GM18867 (cell line): ENCODE measurements at regions not wholly inside any gene's neighbourhood (a gene's known extent, or its start where the extent isn't known, plus 50 kb on each side); places are given as distances from the start of the nearest gene placed in this dataset.

Source experiments
- ATAC-seq: cut with Tn5 transposase; IDR thresholded peaks from one replicate; pipeline ENCODE4 v1.9.1; 2021; ENCODE audit warnings: mild to moderate bottlenecking, moderate library complexity; ENCODE audit not compliant: unreplicated experiment

DNA sequence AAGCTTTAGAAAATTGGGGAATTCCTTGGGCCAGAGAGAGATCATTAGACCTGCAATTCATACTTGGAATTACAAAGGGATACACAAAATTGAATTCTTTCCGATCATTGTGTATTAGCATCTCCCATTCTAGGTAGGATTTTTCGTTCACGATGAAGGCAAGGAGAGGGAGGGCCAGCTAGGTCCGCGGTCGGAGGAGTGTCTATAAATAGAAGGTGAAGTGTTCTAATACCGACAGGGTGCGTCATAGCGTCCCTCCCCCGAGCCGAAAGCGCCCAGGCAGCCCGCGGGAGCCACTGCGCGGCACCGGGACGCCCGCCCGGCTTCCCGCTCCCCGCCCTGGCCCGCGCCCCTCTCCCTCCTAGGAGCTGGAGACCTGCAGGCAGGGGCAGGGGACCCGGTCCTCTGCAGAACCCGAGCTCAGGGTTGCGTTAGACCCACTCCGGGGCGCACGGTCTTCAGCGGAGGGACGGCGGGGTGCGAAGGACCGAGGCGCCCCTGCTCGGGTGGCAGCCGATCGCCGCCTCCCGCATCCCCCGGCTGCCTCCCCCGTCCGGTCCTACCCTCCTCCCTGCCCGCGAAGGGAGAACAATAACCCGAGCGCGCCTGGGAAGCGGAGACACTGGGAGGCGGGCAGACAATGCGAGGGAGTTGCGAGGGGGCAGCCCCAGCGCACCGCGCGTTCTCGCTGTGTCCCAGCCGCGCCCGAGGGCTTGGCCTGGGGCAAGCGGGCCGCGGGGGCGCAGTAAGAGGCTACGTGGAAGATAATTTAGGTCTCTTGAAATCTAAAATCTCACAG lies 114.2 kb upstream of the SERTAD2 start:
- ATAC-seq: peak; percentile 84

DNA sequence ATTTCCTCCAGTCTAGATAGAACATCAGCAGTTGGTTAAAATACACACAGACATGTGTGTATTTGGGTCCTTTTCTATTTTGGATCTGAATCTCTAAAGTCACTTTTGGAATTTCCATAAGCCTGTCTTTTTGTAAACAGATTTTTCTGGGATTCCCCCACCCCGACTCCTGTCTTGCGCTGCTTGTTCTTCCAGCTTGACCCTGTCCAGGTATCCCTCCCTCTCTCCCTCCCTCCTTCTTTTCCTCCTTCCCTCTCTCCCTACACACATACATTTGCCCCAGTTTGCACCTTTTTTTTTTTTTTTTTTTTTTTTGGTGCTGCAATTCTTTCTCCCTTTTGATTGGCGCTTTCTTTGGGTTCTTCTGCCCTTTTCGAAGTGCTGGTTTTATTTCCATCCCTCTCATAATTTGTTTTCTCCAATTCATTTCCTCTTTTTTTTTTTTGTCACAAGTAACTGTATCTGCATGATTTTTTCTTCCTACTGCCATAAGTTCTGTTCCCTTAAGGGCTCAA lies 114.8 kb upstream of the SERTAD2 start:
- ATAC-seq: no peak

DNA sequence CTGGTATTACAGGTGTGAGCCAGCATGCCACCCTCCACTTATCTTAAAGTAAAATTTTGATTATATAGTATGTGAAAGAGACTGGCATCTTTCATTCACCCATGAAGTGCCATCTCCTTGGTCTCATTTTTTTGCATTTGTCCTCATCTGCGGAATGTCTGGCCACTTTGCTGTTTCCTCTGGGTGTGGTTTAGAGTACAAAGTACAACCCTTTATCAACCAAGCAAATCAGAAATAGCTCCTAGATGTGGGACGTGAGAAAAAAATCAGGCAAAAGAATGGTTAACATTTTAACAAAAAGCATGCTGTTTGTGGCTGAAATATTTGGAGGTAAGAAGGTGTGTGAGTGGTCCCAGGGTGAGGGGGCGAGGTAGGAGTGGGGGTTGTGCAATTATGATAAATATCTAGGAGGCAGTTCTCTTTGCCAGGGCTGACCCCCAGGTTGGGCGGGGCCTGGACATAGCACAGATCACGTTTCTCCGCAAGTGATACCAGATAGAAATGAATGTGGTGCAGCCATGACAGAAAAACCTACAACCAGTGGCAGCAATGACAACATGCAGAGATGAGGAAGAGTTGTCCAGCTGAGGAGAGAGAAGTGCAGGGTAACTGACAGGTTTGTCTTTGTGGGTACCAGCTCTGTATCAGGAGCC lies 115.8 kb upstream of the SERTAD2 start:
- no peak for ATAC-seq

DNA sequence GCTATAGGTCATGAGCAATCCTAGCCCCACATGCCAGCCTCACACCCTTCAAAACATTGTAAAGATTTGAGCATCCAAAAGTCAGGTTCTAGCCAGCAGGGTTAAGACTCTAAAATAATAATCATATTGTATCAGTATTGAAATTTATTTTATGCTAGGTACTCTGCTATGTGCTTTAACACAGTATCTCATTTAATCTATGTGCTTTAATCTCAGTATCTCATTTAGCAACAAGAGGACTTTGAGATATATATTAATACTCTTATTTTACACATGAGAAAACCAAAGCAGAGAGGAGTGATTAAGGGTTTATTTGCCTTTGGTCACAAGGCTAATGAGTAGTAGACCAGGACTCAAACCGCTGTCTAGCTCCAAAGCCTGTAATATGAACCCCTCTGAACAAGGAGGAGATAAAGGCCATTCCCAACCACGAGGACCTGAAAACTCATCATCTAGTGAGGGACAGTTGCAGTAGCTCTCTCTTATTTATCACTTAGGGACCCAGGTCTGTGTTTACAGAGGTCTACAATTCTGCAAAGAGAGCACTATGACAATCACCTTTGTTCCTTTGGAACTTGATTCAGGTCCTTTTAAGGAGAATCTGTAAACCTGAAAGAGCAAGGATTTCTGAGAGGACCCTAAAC lies 116.5 kb upstream of the SERTAD2 start:
- no peak for ATAC-seq

DNA sequence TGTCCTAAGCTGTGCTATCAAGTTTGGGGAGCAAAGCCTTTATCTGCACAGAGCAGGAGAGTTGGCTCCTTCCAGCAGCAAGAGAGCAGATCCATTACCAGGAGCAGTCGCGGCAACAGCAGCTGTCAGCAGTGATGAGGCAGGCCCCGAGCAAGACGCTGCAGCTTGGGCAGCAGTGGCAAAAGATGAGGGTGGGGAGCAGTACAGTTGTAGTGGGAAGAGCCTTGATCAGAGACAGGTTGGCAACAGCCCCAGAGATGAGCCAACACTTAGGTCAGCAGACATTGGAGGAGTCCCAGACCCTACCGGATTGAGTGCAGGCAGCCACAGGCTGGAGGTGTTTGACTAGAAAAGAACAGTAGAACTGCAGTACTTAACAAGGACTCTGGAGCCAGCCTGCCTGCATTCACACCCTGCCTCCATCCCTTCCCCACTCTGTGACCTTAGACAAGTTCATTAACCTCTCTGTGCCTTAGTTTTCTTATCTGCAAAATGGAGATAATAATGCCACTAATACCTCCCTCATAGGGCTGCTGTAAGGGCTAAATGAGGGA lies 117.1 kb upstream of the SERTAD2 start:
- ATAC-seq: no peak

DNA sequence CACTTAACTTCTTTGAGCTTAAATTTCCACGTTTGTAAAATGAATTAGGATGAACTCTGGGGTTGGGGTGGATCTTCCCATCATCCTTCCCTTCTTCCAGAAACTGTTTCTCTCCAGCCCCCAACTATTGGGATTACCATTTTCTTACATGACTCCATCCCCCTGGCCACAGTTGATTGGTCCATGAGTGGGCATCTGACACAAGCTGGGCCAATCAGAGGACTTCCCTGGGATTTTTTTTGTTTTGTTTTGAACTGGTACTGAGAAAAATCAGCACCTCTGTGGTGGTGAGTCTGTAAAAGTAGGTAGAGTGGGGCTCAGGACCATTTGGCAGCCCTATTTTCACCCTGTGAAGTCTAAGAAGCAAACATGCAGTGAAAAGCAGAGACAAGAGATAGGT lies 118.0 kb upstream of the SERTAD2 start:
- no peak for ATAC-seq

DNA sequence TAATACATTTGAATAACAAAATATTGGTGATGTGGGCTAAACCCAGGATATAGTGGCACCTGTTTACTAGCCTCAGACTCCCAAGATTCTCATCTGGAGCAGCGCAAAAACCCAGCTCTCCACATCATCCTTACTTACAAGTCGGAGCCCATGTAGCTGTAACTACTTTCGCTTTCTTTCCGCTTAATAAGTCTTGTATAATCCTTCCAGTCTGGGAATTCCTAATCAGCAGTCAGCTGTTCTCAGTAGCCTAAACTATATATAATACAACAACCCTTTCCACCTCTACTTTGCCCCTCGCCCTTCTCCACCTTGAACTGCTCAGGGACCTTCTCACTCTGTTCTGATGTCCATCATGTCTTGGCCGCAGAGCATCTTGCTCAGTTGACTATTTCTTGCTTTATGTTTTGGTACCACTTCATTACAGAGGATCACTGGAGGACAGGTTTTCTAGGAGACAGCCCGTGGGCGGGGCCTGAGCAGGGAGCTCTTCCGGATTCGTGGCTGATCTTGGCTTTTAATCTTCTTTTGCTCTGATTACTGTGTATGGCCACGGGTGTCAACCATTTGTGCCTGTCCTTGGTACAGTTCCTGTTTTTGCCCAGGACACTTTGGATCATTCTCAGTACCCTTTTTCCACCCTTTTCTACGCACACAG lies 119.9 kb upstream of the SERTAD2 start:
- ATAC-seq: no peak

DNA sequence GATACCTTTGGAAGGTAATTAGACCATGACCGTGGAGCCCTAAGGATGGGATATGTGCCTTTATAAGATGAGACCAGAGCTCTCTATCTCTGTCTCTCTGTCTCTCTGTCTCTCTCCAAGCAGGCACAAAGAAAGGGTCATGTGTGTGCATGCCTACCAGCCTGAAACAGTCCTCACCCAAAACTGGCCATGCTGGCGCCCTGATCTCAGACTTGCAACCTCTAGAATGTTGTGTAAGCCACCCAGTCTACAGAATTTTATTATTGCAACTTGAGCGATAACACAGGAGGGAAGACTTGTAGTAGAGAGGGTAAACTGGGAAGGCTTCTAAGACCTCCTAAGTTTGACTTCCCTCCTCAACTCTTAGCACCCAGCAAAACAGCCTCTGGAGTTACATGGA lies 124.1 kb upstream of the SERTAD2 start:
- no peak for ATAC-seq

DNA sequence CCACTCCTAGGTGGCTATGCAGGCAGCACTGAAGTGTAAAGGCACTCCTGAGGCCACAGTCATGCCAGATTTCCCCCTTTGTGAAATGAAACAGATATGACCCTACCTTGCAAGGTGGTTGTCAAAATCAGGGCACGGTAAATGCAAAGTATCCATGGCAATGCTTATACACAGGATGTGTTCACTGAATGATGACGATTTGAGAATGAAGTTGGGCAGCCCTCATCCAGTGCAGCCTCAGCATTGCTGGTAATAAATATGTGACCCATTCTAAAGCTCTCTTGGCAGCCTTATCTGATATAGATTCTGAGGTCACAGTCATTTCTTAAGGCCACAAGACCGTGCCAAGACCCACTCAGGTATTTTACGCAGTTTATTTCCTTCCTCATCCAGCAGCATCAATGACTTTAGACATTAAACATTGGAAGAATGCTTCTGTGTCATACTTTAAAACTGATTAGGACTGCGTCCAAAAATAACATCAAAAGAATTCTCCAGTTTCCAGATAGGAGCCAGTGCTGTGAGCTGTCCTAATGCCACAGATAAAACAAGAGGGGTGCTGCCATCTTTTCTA lies 125.5 kb upstream of the SERTAD2 start:
- no peak for ATAC-seq

DNA sequence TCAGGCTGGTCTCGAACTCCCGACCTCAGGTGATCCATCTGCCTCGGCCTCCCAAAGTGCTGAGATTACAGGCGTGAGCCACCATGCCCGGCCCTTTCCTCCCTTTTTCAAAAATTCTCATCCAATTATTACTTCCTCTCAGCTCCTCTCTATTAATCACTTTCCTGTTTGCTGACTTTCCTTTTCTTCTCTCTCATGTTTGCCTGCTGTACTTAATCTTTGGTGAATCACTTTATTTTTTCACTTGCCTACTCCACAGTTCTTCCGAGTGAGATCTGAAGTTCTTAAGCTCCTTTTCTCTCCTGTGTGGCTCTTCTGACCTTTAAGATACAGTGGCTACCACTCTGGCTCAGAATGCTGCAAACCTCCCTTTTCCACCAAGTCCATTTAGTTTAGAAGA lies 126.3 kb upstream of the SERTAD2 start:
- ATAC-seq: no peak

DNA sequence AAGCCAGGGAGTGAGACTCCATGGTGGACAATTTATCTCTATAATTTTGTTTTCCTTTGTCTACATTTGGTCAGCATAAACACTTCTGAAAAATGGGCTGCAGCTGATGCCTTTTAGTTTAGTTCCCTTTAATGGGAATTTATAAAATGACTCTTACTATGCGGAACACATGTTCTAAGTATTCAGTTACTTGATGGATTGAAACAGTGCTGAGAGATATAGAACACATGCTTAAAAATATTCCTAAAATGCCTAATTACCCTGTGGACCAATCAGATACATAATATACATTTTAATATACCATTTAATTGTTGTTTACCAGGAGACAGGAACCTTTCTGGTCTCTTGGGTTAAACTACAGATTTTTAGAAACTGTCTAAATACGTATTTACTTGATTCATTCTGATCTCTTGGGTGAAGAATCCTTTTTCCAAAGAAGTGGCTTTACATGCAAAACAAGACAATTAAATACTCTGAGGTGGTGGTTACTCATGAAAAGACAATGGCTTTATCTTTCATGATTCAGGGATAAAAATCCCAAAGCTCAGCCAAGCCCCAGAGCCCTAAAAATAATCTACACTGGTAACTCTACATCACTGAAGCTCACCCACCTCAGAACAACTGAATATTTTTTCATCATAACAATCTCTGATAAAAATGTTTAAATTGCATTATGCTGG lies 128.1 kb upstream of the SERTAD2 start:
- ATAC-seq: no peak

DNA sequence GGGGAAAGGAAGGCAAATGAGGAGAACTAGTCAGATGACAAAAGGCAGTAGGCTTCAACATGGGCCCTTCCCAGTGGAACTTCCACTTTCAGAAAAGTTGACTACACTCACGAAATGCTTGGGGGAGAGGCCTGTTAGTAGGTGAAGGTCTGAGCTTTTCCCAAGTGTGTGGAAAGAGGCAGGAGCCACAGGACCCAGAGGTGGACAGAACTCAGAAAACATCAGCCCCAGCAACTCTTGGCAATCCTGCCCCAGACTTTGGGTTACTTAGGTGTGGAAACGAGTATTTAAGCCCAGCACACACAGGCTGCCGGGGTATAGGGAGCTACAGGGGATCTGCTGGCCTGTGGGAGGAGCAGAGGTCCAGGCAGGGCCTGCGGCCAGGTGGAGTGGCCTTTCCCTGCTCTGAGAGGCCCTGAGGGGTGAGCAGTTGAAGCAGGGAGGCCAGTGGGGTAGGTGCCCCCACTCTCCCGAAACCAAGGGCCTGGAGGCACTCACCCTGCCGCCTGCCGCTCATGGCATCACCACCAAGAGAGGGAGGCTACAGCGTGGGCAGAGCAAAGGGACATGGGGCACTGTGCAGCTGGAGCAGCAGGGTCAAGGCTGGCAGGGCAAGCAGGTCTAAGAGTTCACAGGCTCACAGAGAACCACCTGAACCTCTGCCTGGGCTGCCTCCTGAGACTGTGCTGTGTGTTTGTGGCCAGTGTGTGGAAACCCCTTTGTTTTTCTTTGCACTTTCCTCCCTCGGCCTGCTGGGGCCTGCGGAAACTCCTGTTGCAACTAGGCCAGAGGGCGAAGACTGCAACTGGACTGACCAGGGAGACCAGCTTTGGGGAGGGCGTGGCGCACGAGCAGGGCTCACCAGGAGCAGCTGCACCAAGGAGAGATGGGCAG lies 130.7 kb upstream of the SERTAD2 start:
- no peak for ATAC-seq

DNA sequence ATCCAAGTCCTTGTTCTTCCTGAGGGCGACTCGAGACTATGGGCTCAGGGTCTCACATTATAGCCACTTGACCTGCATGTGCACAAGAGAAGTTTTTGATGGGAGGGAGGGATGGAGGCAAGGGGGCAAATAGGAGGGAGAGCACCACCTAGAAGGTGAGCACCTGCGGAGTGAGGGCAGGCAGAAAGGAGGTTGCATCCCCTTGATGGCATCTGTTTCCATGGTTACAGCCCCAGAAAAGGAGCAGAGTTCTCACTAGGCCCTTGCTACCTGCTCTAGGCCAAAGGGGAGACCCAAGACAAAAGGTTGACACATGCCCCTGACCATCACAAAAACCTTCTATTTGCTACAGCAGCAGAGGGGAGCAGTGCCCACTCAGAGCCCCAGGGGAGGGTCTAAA lies 131.5 kb upstream of the SERTAD2 start:
- no peak for ATAC-seq

DNA sequence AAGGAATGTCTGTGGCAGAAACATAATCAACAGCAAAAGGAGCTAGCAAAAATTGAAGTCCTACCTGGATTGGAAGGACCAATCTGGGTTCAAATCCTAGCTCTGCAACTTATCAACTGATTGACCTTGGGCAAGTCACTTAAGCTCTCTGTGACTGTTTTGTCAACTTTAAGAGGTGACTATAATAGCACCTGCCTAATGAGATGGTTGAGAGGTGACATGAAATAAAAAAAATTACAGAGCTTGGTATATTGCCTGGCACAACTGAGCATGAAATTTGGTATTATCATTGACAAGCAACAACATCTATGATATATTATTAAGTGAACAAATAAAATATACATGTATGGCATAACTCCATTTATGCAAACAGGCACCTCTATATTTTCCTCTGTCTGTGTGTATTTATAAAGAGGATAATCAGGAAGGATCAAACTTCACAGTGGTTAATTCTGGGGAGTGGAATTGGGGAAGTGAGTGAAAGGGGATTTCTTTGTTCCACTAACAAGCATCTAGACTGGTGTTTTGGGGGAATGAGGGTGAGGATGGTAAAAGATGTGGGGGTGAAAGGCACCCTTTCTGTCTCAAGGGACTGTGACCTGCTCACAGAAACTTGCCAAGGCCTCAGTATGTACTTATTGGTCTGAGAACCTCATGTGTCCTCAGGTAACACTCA lies 132.8 kb upstream of the SERTAD2 start:
- no peak for ATAC-seq

DNA sequence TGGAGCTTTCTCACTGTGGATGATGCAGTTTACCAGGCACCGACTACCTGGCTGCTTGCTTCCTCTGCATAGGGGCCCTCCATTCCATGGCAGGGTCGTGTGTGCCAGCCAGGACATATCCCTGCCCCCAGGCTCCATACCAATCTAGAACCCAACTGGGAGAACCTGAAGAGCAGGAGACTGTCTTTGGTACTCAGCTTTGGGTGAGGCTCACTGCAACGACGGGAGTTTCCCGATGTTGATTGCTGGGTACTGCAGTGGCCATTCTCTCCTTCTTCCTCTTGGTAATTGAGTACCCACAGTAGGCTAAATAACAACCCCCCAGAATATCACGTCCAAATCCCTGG lies 133.3 kb upstream of the SERTAD2 start:
- ATAC-seq: no peak

DNA sequence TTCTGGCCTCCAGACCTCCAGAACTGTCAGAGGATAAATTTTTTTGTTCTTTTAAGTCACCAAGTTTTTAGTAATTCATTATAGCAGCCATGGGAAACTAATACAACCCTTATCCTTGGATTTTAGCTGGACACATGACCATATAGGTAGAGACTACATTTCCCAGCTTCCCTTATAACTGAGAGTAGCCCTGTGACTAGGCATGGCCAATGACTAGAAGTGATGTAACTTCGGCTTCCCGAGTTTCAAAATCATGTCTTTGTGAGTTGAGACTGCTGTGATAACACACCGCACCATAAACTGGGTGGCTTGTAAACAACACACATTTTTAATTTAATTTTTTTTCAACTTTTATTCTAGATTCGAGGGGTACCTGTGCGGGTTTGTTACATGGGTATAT lies 134.0 kb upstream of the SERTAD2 start:
- ATAC-seq: no peak

DNA sequence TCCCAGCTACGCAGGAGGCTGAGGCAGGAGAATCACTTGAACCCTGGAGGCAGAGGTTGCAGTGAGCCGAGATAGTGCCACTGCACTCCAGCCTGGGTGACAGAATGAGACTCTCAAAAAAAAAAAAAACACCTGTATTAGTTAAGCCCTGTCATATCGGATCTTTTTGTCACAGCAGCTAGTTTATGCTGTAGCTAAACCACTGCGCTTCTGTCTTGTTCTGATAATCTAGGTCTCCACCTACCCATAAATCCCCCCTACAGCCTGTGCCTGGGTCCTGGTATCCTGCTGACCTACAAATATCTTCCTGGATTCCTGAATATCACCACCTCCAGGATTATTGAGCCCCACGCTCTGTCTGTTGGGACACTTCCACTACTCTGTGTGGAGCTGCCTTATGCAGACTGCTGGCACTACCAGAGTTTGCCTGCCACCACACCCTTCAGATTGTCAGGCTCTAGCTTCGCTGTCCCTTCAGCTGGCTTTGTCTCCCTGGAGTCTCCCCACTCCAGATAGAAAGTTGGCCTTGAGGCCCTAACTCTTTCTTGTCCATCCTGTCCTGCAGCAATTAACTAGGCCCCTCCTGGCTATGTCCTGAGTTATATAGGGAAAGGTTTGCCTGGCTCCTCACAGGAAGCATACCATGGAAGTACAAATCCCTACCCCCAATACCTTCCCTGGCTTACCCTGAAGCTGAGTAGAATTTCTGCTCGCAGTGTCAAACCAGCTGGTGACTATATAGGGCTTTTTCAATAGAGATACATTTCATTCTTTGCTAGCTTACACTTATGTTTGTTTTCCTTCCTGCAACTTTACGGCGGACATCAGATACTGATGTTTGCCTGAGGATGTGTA lies 136.0 kb upstream of the SERTAD2 start:
- ATAC-seq: no peak

DNA sequence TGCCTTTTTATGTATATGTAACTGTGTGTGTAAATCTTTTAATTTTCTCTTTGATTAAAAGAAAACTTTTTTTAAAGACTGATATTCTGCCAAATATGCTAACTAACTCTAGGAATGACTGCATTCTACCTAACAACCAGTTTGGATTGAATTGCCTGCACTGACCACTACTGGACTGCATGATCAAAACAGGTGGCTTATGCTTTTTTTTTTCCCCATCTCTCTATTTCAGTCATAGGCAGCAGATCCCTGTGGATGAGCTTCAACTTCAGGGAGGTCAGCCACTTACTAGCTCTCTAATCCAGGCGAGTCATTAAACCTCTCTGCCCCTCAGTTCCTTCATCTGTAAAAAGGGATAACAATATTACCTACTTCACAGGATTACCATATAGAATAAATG lies 138.6 kb upstream of the SERTAD2 start:
- ATAC-seq: no peak
